ENCODE measurements at regions not wholly inside any gene's neighbourhood (a gene's known extent, or its start where the extent isn't known, plus 50 kb on each side); places are given as distances from the start of the nearest gene placed in this dataset.

GRCh38 chr9:129501771-129502319 is 119.1 kb downstream of the C9orf50 start:
- H3K4me2 ChIP-seq, result no peak overlapping the region
- H3K36me3 ChIP-seq (replicated peaks in 1 of 2; ENCODE audit: control insufficient read depth in 1 of 2, insufficient read depth in 2 of 2, low read length in 1 of 2), result peaks cover 0 to 10% of the 10 kb centered on the region in 2 experiments
- H3K4me1 ChIP-seq (ENCODE audit: control insufficient read depth in 1 of 2, insufficient read depth in 2 of 2, low read depth in 1 of 2, low read length in 1 of 2), result peaks cover 18 to 40% of the 10 kb centered on the region in 2 experiments; a peak in 3 of 4 replicates
- H3K9me3 ChIP-seq, result no peaks in the 10 kb centered on the region
- no peaks in the 10 kb centered on the region for H4K20me1 ChIP-seq (ENCODE audit: insufficient read depth)
- H3F3A ChIP-seq (replicated peaks; ENCODE audit: insufficient read depth), result peaks cover 43% of the 10 kb centered on the region
- ChIA-PET CTCF (interaction anchor here (2.1 to 2.3 kb wide), 2 partner anchors 327 to 363 kb away, joined by 6 to 11 read pairs; no protein-coding TSS in a partner anchor), POLR2A (interaction anchor here (0.5 to 1.3 kb wide), 3 partner anchors 52 to 324 kb away, joined by 3 to 6 read pairs (median 3); partner anchors contain the start of gene IER5L)
- 90% methylated on average over 4 of the region's 4 CpGs for WGBS (ENCODE audit: low lambda C conversion rate)
- no peak overlapping the region for H2AFZ ChIP-seq (ENCODE audit: low read depth)
- no peaks in the 10 kb centered on the region for H3K9me2 ChIP-seq
- H3K4me3 ChIP-seq (ENCODE audit: low read depth in 2 of 2, low read length in 1 of 2), result no peak overlapping the region
- no peak for DNase-seq
- peak overlapping the region; percentile 7 to 10; a peak in 1 of 4 replicates for H3K27ac ChIP-seq (ENCODE audit: low read depth in 2 of 2, low read length in 1 of 2)
- H3K79me2 ChIP-seq (ENCODE audit: insufficient read depth), result peaks cover 28% of the 10 kb centered on the region
- no peaks in the 10 kb centered on the region for H3K27me3 ChIP-seq (ENCODE audit: insufficient read depth)
- no peak overlapping the region for H3K9ac ChIP-seq
- TF ChIP-seq EZH2phosphoT487 (IDR thresholded peaks at IDR 0.05; ENCODE audit: borderline replicate concordance, low read depth) (no peak), YY1 (IDR thresholded peaks at IDR 0.05; ENCODE audit: low read depth) (peak; percentile 44; the same call in 1 of the 2 replicates)

- Histone ChIP-seq H3K4me3 (ENCODE audit: low read depth in 2 of 2, low read length in 1 of 2) (no peak overlapping the region), H2AFZ (ENCODE audit: low read depth) (no peak overlapping the region), H3K4me2 (no peak overlapping the region), H3K9me2 (no peaks in the 10 kb centered on the region), H3K9me3 (no peaks in the 10 kb centered on the region), H3F3A (replicated peaks; ENCODE audit: insufficient read depth) (peaks cover 48% of the 10 kb centered on the region), H3K4me1 (ENCODE audit: control insufficient read depth in 1 of 2, insufficient read depth in 2 of 2, low read depth in 1 of 2, low read length in 1 of 2) (peaks cover 23 to 42% of the 10 kb centered on the region in 2 experiments; a peak in 3 of 4 replicates), H3K27ac (ENCODE audit: low read depth in 2 of 2, low read length in 1 of 2) (peak overlapping the region; percentile 90 to 99; a peak in 3 of 4 replicates), H3K9ac (no peak overlapping the region), H3K36me3 (replicated peaks in 1 of 2; ENCODE audit: control insufficient read depth in 1 of 2, insufficient read depth in 2 of 2, low read length in 1 of 2) (peaks cover 0 to 8% of the 10 kb centered on the region in 2 experiments), H3K27me3 (ENCODE audit: insufficient read depth) (no peaks in the 10 kb centered on the region), H3K79me2 (ENCODE audit: insufficient read depth) (peaks cover 34% of the 10 kb centered on the region), H4K20me1 (ENCODE audit: insufficient read depth) (no peaks in the 10 kb centered on the region)
- TF ChIP-seq GABPA (IDR thresholded peaks at IDR 0.05; ENCODE audit: low read depth) (no peak), USF2 (IDR thresholded peaks at IDR 0.05; ENCODE audit: borderline replicate concordance, low read depth, low read length) (no peak), GATA2 (CRISPR knock-in tag; IDR thresholded peaks at IDR 0.05) (no peak), CTCF (IDR thresholded peaks at IDR 0.05) (no peak), EZH2phosphoT487 (IDR thresholded peaks at IDR 0.05; ENCODE audit: borderline replicate concordance, low read depth) (no peak), USF1 (IDR thresholded peaks at IDR 0.05; ENCODE audit: borderline replicate concordance, low read depth) (no peak), IRF3 (IDR thresholded peaks at IDR 0.05; ENCODE audit: low read depth, low read length) (no peak), MEF2A (IDR thresholded peaks at IDR 0.05; ENCODE audit: borderline replicate concordance, low read depth) (no peak), NFIC (IDR thresholded peaks at IDR 0.05; ENCODE audit: borderline replicate concordance) (no peak), FOXJ3 (CRISPR knock-in tag; IDR thresholded peaks at IDR 0.05) (no peak), CHD2 (IDR thresholded peaks at IDR 0.05; ENCODE audit: low read length, partially characterized antibody) (no peak), RXRA (IDR thresholded peaks at IDR 0.05; ENCODE audit: borderline replicate concordance, low read depth) (no peak), TAF1 (IDR thresholded peaks at IDR 0.05; ENCODE audit: borderline replicate concordance, low read depth, low read length) (no peak), TEAD4 (IDR thresholded peaks at IDR 0.05; ENCODE audit: borderline replicate concordance, insufficient read depth) (no peak)
- CTCF ChIA-PET, result interaction anchor here (0.8 to 2.3 kb wide), 5 partner anchors 18 to 369 kb away, joined by 3 to 11 read pairs (median 4); no protein-coding TSS in a partner anchor
- POLR2A ChIA-PET, result interaction anchor here (0.5 to 2.0 kb wide), 7 partner anchors 11 to 323 kb away, joined by 3 to 6 read pairs (median 3); partner anchors contain the start of gene IER5L
- DNase-seq, result no peak
- 94% methylated on average over 9 of the region's 12 CpGs for WGBS (ENCODE audit: low lambda C conversion rate)
Observed at GRCh38 chr9:129500863-129501770, 119.8 kb downstream of the C9orf50 start.
